Loucy (cell line): ENCODE measurements at regions not wholly inside any gene's neighbourhood (a gene's known extent, or its start where the extent isn't known, plus 50 kb on each side); places are given as distances from the start of the nearest gene placed in this dataset.
A peak's percentile ranks its signal among the peaks of the same experiment; 100 is the strongest.

ENCODE experiments used
- H2AFZ ChIP-seq: fragments of 200-600 bp; sonication (generic); 2 replicates; pipeline ENCODE4 v1.6.0; 2016; ENCODE audit warnings: antibody characterized with exemption, mild to moderate bottlenecking, low read length, moderate library complexity
- H3F3A ChIP-seq: fragments of 200-600 bp; 2 replicates; pipeline ENCODE4 v1.6.0; 2016; ENCODE audit warnings: antibody characterized with exemption, low read depth, mild to moderate bottlenecking
- H3K27me3 ChIP-seq: fragments of 200-600 bp; sonication (generic); 2 replicates; pipeline ENCODE4 v1.6.1; 2014; ENCODE audit warnings: low read length, mild to moderate bottlenecking; ENCODE audit not compliant: insufficient read depth, poor library complexity, severe bottlenecking
- H3K36me3 ChIP-seq: fragments of 200-600 bp; sonication (generic); 2 replicates; pipeline ENCODE4 v1.6.1; 2016; ENCODE audit warnings: low read length; ENCODE audit not compliant: insufficient read depth
- H3K4me1 ChIP-seq: fragments of 200-600 bp; sonication (generic); 2 replicates; pipeline ENCODE4 v1.5.1; 2014; ENCODE audit warnings: low read length, mild to moderate bottlenecking; ENCODE audit not compliant: insufficient read depth, poor library complexity, severe bottlenecking
- H3K4me2 ChIP-seq: fragments of 200-600 bp; sonication (generic); 2 replicates; pipeline ENCODE4 v1.6.0; 2014; ENCODE audit warnings: antibody characterized with exemption, low read length, low read depth, mild to moderate bottlenecking; ENCODE audit not compliant: poor library complexity, severe bottlenecking
- H3K4me3 ChIP-seq: fragments of 200-600 bp; sonication (generic); 2 replicates; pipeline ENCODE4 v1.5.1; 2014; ENCODE audit warnings: low read length, mild to moderate bottlenecking, mixed read lengths; ENCODE audit not compliant: poor library complexity, severe bottlenecking
- H3K79me2 ChIP-seq: fragments of 200-600 bp; sonication (generic); 2 replicates; pipeline ENCODE4 v1.6.1; 2014; ENCODE audit warnings: low read length; ENCODE audit not compliant: insufficient read depth
- H3K9ac ChIP-seq: fragments of 200-600 bp; sonication (generic); 2 replicates; pipeline ENCODE4 v1.6.0; 2014; ENCODE audit warnings: mild to moderate bottlenecking, low read depth, low read length, moderate library complexity; ENCODE audit not compliant: poor library complexity, severe bottlenecking
- H3K9me2 ChIP-seq: fragments of 200-600 bp; sonication (generic); replicated peaks from 2 replicates; pipeline ENCODE4 v1.6.1; 2016; ENCODE audit warnings: low read depth, low read length, mixed read lengths
- H3K9me3 ChIP-seq: fragments of 200-600 bp; sonication (generic); 2 replicates; pipeline ENCODE4 v1.6.1; 2014; ENCODE audit warnings: mild to moderate bottlenecking, antibody characterized with exemption, low read length, low read depth; ENCODE audit not compliant: insufficient read depth
- H4K20me1 ChIP-seq: fragments of 200-600 bp; sonication (generic); 2 replicates; pipeline ENCODE4 v1.6.0; 2014; ENCODE audit warnings: antibody characterized with exemption, low read length, mild to moderate bottlenecking; ENCODE audit not compliant: insufficient read depth, poor library complexity, severe bottlenecking
- EZH2phosphoT487 ChIP-seq: fragments of 200-600 bp; IDR thresholded peaks from 2 replicates; pipeline ENCODE4 v1.6.1; 2018; ENCODE audit warnings: antibody characterized with exemption, mild to moderate bottlenecking, moderate library complexity, borderline replicate concordance
- TF ChIP-seq, protein P1 (sequence below): fragments of 200-600 bp; sonication (generic); conservative IDR thresholded peaks from 2 replicates; pipeline ENCODE4 v1.5.1; 2014; ENCODE audit warnings: mild to moderate bottlenecking, antibody characterized with exemption, low read length

GRCh38 chr5:148732692-148733091 lies 78.4 kb upstream of the HTR4 start:
- Histone ChIP-seq H3K4me3 (no peak overlapping the region), H3K9me3 (no peaks in the 10 kb centered on the region), H3K79me2 (no peaks in the 10 kb centered on the region), H3K27me3 (no peaks in the 10 kb centered on the region), H3K4me1 (peaks cover 8% of the 10 kb centered on the region), H3K36me3 (no peaks in the 10 kb centered on the region), H4K20me1 (no peaks in the 10 kb centered on the region), H3F3A (no peaks in the 10 kb centered on the region), H3K4me2 (no peak overlapping the region), H3K9me2 (no peaks in the 10 kb centered on the region), H3K9ac (no peak overlapping the region), H2AFZ (peak overlapping the region; percentile 93)
- TF ChIP-seq, protein P1, sequence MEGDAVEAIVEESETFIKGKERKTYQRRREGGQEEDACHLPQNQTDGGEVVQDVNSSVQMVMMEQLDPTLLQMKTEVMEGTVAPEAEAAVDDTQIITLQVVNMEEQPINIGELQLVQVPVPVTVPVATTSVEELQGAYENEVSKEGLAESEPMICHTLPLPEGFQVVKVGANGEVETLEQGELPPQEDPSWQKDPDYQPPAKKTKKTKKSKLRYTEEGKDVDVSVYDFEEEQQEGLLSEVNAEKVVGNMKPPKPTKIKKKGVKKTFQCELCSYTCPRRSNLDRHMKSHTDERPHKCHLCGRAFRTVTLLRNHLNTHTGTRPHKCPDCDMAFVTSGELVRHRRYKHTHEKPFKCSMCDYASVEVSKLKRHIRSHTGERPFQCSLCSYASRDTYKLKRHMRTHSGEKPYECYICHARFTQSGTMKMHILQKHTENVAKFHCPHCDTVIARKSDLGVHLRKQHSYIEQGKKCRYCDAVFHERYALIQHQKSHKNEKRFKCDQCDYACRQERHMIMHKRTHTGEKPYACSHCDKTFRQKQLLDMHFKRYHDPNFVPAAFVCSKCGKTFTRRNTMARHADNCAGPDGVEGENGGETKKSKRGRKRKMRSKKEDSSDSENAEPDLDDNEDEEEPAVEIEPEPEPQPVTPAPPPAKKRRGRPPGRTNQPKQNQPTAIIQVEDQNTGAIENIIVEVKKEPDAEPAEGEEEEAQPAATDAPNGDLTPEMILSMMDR, result no peak
- TF ChIP-seq EZH2phosphoT487, result no peak

DNA sequence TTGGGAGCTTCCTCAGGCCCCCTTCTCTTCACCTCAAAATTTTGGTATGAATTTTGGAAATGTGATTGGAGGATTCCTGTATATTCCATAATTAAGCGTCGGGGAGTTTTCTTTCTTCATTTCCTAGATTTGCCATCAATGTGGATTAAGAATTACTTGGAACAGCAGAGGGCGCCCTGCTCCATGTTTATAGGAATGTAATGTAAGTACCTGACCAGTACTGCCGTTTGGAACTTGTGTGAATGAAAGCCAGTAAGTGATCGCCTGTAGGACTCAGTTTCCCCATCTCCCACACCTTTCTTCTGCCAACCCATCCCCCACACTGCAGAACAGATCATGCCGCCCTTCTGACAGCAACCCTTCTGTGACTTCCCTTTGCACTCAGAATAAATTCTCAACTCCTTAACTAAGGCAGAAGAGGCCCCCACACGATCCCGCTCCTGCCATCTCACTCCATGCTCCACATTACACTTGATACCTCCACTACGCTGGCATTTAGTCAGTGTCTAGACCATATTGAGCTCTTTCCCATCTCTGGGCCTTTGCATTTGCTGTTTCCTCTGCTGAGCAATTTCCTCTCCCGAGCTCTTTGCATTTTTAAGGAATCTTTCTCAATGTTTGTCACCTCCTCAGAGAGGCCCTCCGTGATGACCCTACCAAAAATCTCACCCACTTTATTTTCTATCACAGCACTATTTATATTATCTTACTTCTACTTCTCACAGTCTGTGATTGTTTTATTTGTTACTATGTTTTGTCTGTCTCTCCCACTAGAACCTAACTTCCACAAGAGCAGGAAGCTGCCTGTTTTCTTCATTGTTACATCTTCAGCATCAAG lies 79.5 kb upstream of the HTR4 start:
- H3K4me2 ChIP-seq, result peak overlapping the region; percentile 53
- peak overlapping the region; percentile 93 for H2AFZ ChIP-seq
- no peak overlapping the region for H3K9ac ChIP-seq
- H3K9me2 ChIP-seq, result no peaks in the 10 kb centered on the region
- TF ChIP-seq, protein P1, result peak; percentile 89
- TF ChIP-seq EZH2phosphoT487, result no peak
- H3K79me2 ChIP-seq, result no peaks in the 10 kb centered on the region
- no peaks in the 10 kb centered on the region for H3K36me3 ChIP-seq
- no peak overlapping the region for H3K4me3 ChIP-seq
- H3K27me3 ChIP-seq, result no peaks in the 10 kb centered on the region
- no peaks in the 10 kb centered on the region for H3K9me3 ChIP-seq
- peaks cover under 1% of the 10 kb centered on the region for H3K4me1 ChIP-seq
- H3F3A ChIP-seq, result no peaks in the 10 kb centered on the region
- no peaks in the 10 kb centered on the region for H4K20me1 ChIP-seq

DNA sequence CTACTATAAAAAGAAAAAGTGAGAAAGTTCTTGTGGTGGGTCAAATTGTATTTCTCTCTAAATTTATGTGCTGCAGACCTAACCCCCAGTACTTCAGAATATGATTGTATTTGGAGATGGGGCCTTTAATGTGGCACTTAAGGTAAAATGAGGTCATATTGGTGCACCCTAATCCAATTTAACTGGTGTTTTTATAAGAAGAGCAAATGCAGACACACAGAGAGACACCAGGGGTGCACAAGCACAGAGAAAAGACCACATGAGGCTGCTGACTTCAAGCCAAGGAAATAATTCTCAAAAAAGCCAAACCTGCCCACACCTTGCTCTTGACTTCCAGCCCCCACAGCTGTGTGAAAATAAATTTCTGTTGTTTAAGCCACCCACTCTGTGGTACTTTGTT lies 80.2 kb upstream of the HTR4 start:
- Histone ChIP-seq H3K27me3 (no peaks in the 10 kb centered on the region), H3K36me3 (no peaks in the 10 kb centered on the region), H3K4me1 (no peaks in the 10 kb centered on the region), H3K4me2 (no peak overlapping the region), H2AFZ (peak overlapping the region; percentile 26; the same call in 1 of the 2 replicates), H3K9ac (no peak overlapping the region), H3K4me3 (no peak overlapping the region), H3K79me2 (no peaks in the 10 kb centered on the region), H4K20me1 (no peaks in the 10 kb centered on the region), H3K9me3 (no peaks in the 10 kb centered on the region), H3F3A (no peaks in the 10 kb centered on the region), H3K9me2 (no peaks in the 10 kb centered on the region)
- TF ChIP-seq EZH2phosphoT487, result no peak
- TF ChIP-seq, protein P1, result peak; percentile 31; the same call in 1 of the 2 replicates
